Sciatic nerve (tissue), 2 donors: ENCODE measurements at regions not wholly inside any gene's neighbourhood (a gene's known extent, or its start where the extent isn't known, plus 50 kb on each side); places are given as distances from the start of the nearest gene placed in this dataset.
A peak's percentile ranks its signal among the peaks of the same experiment; 100 is the strongest.

Experiments used
- ATAC-seq: fragments of 200-7000 bp; cut with Tn5 transposase; one replicate; pipeline ENCODE4 v1.9.1; 2020; ENCODE audit warnings: mild to moderate bottlenecking, moderate library complexity
- DNase-seq: peaks from one replicate; pipeline ENCODE4 v3.0.0-alpha.2; 2020; ENCODE audit warnings: low spot score
- intact Hi-C: fragments of 100-400 bp; cut with DNase I; formaldehyde crosslinking; loops from one replicate; pipeline ENCODE4 v1.14.2; 2022
- donor health status: DM: no; HTN: no; CAD: no.
- donor health status: DM: no; HTN: no; CAD: no.

DNA sequence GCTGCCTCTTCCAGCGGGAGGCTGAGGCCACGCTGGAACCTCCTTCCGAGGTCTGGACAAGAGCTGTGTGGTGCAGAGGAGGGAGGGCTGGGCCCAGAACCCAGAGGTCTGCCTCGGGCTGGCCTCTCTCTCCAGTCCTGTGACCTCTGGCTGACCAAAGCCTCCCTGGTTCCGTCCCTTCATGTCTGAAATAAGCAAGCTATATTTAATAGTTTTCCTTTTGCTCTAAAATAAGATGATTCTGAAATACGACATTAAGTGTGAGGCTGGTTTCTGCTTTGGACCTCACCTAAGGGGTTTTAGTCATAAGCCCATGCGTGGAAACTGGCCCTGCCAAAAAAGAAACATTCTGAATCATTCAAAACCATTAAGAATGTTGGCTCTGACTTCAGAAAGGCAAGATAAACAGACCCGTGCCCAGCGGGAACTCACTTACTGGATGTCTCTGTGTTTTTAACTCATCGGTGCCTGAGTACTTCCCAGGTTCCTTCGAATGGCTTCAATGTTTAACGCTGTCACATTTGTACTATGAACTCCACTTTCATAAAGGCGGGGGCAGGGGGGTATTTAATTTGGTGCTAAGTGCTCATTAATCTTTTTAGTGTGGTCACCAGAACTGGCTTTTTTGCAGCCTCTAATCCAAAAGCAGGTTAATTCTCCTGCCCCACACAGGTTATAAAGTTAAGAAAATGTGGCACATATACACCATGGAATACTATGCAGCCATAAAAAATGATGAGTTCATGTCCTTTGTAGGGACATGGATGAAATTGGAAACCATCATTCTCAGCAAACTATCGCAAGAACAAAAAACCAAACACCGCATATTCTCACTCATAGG, 157.5 kb upstream of the KLF14 start:
- ATAC-seq, result peak; percentile 81
- peak; percentile 79 for DNase-seq
- intact Hi-C loops, result loop anchor here (10.0 kb wide), 2 partner anchors 153 to 533 kb away; no protein-coding TSS in a partner anchor

DNA sequence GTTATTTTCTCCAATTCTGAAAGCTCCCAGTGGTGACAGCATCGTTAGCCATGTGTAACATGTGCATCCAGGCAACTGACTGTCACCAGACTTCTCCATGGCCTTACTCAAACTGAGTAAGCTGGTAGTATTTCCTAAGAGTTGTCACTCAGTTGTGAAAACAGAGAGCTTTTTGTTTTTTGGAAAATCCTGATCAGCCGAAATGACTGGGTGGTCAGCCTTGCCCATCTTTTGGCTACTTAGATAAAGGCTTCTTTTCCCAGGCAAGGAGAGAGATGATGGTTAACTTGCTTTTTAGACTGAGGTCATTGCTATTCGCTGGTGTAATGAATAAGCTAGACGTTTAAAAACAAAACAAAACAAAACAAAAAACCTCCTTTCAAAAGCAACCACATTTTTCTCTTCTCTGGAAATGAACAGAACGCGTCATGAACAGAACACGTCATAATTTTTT, 159.5 kb upstream of the KLF14 start:
- peak; percentile 50 for ATAC-seq
- DNase-seq, result no peak
- intact Hi-C loops, result loop anchor here (10.0 kb wide), 2 partner anchors 151 to 531 kb away; no protein-coding TSS in a partner anchor

- DNase-seq (peak; percentile 77), ATAC-seq (peak; percentile 27)
- intact Hi-C loops, result loop anchor here (10.0 kb wide), 2 partner anchors 150 to 530 kb away; no protein-coding TSS in a partner anchor
These were observed 160.3 kb upstream of the KLF14 start for GRCh38 chr7:130894146-130894908.

- DNase-seq (no peak), ATAC-seq (no peak)
- intact Hi-C loops, result loop anchor here (10.0 kb wide), 2 partner anchors 150 to 530 kb away; no protein-coding TSS in a partner anchor
These were observed 161.1 kb upstream of the KLF14 start for GRCh38 chr7:130894909-130895750.

GRCh38 chr7:130896051-130896881, 162.3 kb upstream of the KLF14 start:
- DNase-seq, result no peak
- intact Hi-C loops, result loop anchor here (10.0 kb wide), 2 partner anchors 149 to 529 kb away; no protein-coding TSS in a partner anchor
- no peak for ATAC-seq

DNA sequence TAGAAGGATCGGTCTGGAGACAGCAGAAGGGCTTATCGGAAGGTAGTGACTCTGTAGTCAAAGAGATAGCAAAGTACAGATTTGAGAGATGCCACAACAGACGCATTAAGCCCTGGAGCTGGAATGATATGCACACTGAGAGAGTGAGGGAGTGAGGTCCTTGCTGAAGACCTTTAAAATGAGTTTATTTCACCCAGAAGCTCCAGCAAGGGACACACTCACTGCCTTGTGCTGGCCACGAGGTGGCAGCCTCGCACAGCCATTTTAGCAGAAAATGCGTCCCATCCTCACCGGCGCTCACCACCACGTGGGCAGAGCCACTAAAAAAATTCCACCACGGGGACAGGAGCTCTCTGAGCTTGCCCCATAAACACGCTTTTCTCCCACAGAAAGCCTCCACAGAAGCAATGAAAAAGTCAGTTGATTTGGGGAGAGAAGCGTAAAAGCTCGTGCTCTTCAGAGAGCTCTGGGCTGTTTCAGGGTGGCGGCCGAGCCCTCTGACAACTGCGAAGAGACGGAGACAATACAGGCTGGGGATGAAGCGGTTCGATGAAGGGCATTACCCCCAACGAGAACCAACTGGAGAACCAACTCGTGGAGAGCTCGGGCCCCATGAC, 163.0 kb upstream of the KLF14 start:
- ATAC-seq (peak; percentile 73), DNase-seq (peak; percentile 88)
- intact Hi-C loops, result loop anchor here (10.0 kb wide), 2 partner anchors 148 to 528 kb away; no protein-coding TSS in a partner anchor

DNA sequence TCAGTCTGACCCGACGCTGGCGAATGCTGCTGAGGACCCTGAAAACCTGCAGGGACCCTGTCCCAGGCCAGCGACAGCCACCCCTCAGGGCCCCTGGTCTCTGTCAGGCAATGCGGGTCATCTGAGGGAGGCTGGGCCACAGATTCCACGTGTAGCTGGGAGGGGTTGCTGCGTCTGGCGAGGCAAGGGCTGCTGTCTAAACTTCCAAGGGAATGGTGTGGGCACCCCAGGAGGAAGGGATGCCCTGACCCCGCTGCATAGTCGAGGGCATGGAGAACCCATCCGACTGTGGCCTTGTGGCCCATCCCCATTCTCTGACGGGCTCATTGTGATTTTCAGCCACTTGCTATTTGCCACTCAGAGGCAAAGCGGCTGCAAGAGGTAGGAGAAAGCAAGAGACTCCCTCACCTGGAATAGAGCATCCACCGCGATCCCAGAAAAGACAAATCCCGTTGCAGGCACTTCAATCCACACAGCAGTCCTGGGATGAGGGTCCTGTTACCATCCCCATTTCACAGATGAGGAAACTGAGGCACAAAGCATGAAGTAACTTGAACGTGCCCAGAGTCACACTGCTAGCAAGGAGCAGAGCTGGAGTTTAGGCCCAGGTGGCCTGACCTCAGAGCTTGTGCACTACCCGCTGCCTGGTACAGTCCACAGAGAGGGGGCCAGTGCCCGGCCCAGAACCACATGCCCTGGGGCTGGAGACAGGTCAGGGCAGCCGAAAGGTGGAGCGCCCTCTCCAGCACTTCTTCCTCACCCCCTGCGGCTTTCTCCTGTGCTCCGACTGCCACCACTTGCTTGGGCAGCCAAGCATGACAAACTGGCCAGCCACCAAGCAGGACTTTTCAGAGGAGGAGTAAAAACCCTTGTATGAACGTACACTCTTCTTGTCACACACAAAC, 163.8 kb upstream of the KLF14 start:
- ATAC-seq, result peak; percentile 0
- intact Hi-C loops, result loop anchor here (10.0 kb wide), 2 partner anchors 147 to 527 kb away; no protein-coding TSS in a partner anchor
- no peak for DNase-seq

- intact Hi-C loops, result loop anchor here (10.0 kb wide), 2 partner anchors 146 to 526 kb away; no protein-coding TSS in a partner anchor
These were observed 165.1 kb upstream of the KLF14 start for GRCh38 chr7:130899071-130899560.

GRCh38 chr7:130899638-130900401, 165.8 kb upstream of the KLF14 start:
- ATAC-seq, result no peak
- intact Hi-C loops, result loop anchor here (10.0 kb wide), 2 partner anchors 145 to 525 kb away; no protein-coding TSS in a partner anchor
- no peak for DNase-seq

More at GRCh38 chr7:130899071-130899560, 165.1 kb upstream of the KLF14 start:
- DNase-seq (no peak), ATAC-seq (no peak)

GRCh38 chr7:130900471-130901076, 166.6 kb upstream of the KLF14 start:
- ATAC-seq (no peak), DNase-seq (no peak)
- intact Hi-C loops, result no loop called here

GRCh38 chr7:130901209-130901783, 167.3 kb upstream of the KLF14 start:
- ATAC-seq (peak; percentile 58), DNase-seq (no peak)
- intact Hi-C loops, result no loop called here

DNA sequence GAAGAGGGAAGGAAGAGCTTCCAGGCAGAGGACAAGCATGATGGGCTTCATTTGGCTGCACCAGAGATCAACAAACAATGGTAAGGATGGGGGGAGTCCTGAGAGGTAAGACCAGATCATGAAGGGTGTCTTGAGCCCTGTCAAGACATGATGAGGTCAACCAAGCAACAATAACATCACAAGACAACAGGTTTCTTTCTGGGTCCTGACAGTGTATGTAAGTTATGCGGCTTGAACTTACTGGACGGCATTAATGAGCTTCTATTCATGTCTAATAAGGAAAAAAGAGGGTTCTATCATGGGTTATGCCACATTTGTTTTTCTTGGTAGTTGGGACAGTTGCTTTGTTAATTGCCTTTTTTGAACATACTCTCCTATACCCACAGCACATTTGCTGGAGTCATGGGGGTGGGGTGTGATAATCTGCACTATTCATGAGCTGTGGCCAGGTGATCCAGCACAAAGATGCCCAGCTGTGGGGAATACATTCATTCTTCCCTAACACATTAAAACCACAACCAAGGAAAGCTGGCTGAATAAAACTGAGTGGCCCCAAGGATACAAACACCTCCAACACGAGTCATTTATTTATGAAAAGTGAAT, 168.8 kb upstream of the KLF14 start:
- no peak for ATAC-seq
- intact Hi-C loops, result no loop called here
- DNase-seq, result no peak

DNA sequence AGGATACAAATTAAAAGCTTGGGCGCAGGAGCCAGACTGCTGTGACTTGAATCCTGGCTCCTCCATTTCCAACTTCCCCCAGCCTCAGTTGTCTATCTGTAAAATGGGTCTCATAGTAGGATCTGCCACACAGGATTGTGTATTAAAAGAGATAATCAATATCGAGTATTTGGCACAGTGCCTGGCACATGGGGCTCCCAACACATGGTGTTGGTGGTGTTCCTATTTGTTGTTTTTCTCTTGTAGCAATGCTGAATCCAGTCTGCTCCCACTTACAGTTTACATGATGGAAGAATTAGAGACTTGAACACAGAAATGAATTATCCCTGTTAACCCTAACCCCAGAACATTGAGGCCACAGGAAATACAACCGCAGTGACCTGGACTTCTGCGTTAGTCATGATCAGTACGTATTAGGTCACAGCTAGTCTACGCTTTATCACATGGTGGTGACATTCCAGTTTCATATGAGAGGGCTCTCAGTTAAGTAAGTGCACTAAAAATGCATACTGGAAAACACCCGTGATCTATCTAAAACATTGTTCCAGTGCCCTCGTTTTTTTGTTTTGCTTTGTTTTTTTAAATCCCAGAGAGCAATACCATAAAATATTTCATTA, 169.5 kb upstream of the KLF14 start:
- intact Hi-C loops, result no loop called here
- DNase-seq, result no peak
- peak; percentile 48 for ATAC-seq
